DOHH2 (cell line): ENCODE measurements at regions not wholly inside any gene's neighbourhood (a gene's known extent, or its start where the extent isn't known, plus 50 kb on each side); places are given as distances from the start of the nearest gene placed in this dataset.
"Not testable (repeated sequence)": the region's sequence is repeated elsewhere in the genome, so short reads cannot be mapped to it uniquely, and the experiment has no call there.

Experiments
- H3F3A ChIP-seq: fragments of 200-600 bp; sonication (generic), shearing (Covaris generic); 2 replicates; pipeline ENCODE4 v1.6.0; 2016; ENCODE audit warnings: antibody characterized with exemption, mild to moderate bottlenecking; ENCODE audit not compliant: control insufficient read depth, insufficient read depth
- H3K27ac ChIP-seq: fragments of 200-600 bp; sonication (generic); 2 replicates; pipeline ENCODE4 v1.5.1; 2014; ENCODE audit warnings: low read depth, mild to moderate bottlenecking, low read length, moderate library complexity
- H3K27me3 ChIP-seq: fragments of 200-600 bp; sonication (generic); 2 replicates; pipeline ENCODE4 v1.6.1; 2014; ENCODE audit warnings: mild to moderate bottlenecking, low read length, mixed read lengths; ENCODE audit not compliant: control insufficient read depth
- H3K36me3 ChIP-seq: fragments of 200-600 bp; sonication (generic); 2 replicates; pipeline ENCODE4 v1.6.1; 2014; ENCODE audit warnings: mild to moderate bottlenecking, low read length, moderate library complexity, mixed read lengths; ENCODE audit not compliant: control insufficient read depth
- H3K4me1 ChIP-seq: fragments of 200-600 bp; sonication (generic); 2 replicates; pipeline ENCODE4 v1.6.1; 2014; ENCODE audit warnings: mild to moderate bottlenecking, low read length, mixed read lengths; ENCODE audit not compliant: control insufficient read depth
- H3K4me2 ChIP-seq: fragments of 200-600 bp; sonication (generic); 2 replicates; pipeline ENCODE4 v1.6.0; 2014; ENCODE audit warnings: mild to moderate bottlenecking, low read length, moderate library complexity
- H3K4me3 ChIP-seq: fragments of 200-600 bp; sonication (generic); 2 replicates; pipeline ENCODE4 v1.5.1; 2014; ENCODE audit warnings: mild to moderate bottlenecking, low read length, mixed read lengths
- H3K79me2 ChIP-seq: fragments of 200-600 bp; sonication (generic); 2 replicates; pipeline ENCODE4 v1.6.1; 2014; ENCODE audit warnings: mild to moderate bottlenecking, low read length, mixed read lengths; ENCODE audit not compliant: control insufficient read depth
- H3K9me2 ChIP-seq: fragments of 200-600 bp; sonication (generic); replicated peaks from 2 replicates; pipeline ENCODE4 v1.6.1; 2014; ENCODE audit warnings: mild to moderate bottlenecking, low read length, mixed read lengths; ENCODE audit not compliant: control insufficient read depth
- H3K9me3 ChIP-seq: fragments of 200-600 bp; sonication (generic); 2 replicates; pipeline ENCODE4 v1.6.1; 2014; ENCODE audit warnings: antibody characterized with exemption, low read length, mixed read lengths; ENCODE audit not compliant: control insufficient read depth, insufficient read depth
- H4K20me1 ChIP-seq: fragments of 200-600 bp; sonication (generic); 2 replicates; pipeline ENCODE4 v1.6.0; 2014; ENCODE audit warnings: low read depth, mild to moderate bottlenecking, antibody characterized with exemption, low read length, moderate library complexity; ENCODE audit not compliant: control insufficient read depth, insufficient read depth
- EZH2phosphoT487 ChIP-seq: fragments of 200-600 bp; sonication (generic); IDR thresholded peaks from 2 replicates; pipeline ENCODE4 v1.6.1; 2017; ENCODE audit warnings: borderline replicate concordance, mild to moderate bottlenecking, antibody characterized with exemption, low read length, moderate library complexity, mixed read lengths
- TF ChIP-seq, protein P1 (sequence below): fragments of 200-600 bp; sonication (generic); IDR thresholded peaks from one replicate; pipeline ENCODE4 v1.5.1; 2014; ENCODE audit warnings: antibody characterized with exemption, mild to moderate bottlenecking, low read depth, low read length; ENCODE audit not compliant: poor library complexity, severe bottlenecking

DNA sequence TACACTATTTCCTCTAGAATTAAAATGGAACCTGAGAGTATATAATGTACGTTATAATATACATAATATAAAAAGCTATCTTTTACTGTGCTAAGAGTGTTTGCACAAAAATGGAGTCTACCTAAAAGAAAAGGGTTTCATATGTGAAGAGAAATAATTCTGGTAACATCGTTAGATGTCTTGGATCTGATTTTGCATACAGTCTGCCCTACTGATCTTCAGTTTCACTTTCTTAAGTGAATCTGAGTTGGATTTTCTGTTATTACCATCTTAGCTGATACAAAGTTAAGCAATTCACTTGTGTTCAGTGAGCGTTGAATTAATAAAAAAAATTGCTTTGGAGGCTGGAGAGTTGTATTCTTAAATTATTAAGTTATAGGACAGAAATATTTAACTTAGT lies 502.1 kb upstream of the TMEFF2 start:
- Histone ChIP-seq H3K79me2 (no peaks in the 10 kb centered on the region), H3F3A (no peaks in the 10 kb centered on the region), H3K9me2 (no peaks in the 10 kb centered on the region), H3K36me3 (no peaks in the 10 kb centered on the region), H3K9me3 (no peaks in the 10 kb centered on the region), H3K4me2 (no peak overlapping the region), H4K20me1 (no peaks in the 10 kb centered on the region), H3K4me1 (no peaks in the 10 kb centered on the region), H3K27me3 (no peaks in the 10 kb centered on the region), H3K27ac (no peak overlapping the region), H3K4me3 (no peak overlapping the region)
- no peak for TF ChIP-seq EZH2phosphoT487
- TF ChIP-seq, protein P1, sequence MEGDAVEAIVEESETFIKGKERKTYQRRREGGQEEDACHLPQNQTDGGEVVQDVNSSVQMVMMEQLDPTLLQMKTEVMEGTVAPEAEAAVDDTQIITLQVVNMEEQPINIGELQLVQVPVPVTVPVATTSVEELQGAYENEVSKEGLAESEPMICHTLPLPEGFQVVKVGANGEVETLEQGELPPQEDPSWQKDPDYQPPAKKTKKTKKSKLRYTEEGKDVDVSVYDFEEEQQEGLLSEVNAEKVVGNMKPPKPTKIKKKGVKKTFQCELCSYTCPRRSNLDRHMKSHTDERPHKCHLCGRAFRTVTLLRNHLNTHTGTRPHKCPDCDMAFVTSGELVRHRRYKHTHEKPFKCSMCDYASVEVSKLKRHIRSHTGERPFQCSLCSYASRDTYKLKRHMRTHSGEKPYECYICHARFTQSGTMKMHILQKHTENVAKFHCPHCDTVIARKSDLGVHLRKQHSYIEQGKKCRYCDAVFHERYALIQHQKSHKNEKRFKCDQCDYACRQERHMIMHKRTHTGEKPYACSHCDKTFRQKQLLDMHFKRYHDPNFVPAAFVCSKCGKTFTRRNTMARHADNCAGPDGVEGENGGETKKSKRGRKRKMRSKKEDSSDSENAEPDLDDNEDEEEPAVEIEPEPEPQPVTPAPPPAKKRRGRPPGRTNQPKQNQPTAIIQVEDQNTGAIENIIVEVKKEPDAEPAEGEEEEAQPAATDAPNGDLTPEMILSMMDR, result no peak

DNA sequence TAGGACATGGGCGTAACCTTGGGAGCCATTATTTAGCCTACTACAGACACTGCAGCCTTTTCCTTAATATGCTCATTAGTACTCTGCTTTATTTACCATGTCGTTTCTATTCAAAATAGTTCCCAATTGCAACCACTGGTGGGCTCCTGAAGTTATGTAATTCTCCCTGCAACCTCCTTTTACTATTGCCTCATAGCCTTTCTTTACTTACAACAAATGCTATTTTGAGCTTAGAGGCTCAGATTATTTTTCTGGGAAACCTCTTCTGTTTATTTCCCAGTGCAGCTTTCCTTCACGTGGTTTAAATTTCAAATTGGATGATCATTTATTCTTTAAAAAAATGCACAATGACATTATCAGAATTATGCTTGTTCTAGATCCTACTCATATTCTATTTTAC lies 492.3 kb upstream of the TMEFF2 start:
- no peak overlapping the region for H3K4me3 ChIP-seq

DNA sequence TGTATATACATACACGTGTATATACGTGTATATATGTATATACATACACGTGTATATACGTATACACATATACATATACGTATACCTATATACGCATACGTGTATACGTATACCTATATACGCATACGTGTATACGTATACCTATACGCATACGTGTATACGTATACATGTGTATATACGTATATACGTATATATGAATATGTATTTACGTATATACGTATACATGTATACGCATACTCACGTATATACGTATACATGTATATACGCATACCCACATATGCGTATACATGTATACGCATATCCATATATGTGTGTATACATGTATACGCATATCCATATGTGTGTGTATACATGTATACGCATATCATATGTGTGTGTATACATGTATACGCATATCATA lies 487.8 kb upstream of the TMEFF2 start:
- H3K9me3 ChIP-seq, H3K4me1 ChIP-seq, H3K79me2 ChIP-seq, H3F3A ChIP-seq, H3K9me2 ChIP-seq, H3K27me3 ChIP-seq, H3K4me2 ChIP-seq, H4K20me1 ChIP-seq, H3K4me3 ChIP-seq, H3K36me3 ChIP-seq, H3K27ac ChIP-seq: not testable (repeated sequence)

More for the DNA sequence above, 492.3 kb upstream of the TMEFF2 start:
- Histone ChIP-seq H3F3A (no peaks in the 10 kb centered on the region), H3K36me3 (no peaks in the 10 kb centered on the region), H3K27me3 (no peaks in the 10 kb centered on the region), H3K4me2 (no peak overlapping the region), H3K27ac (no peak overlapping the region), H3K4me1 (no peaks in the 10 kb centered on the region), H3K9me3 (no peaks in the 10 kb centered on the region), H3K79me2 (no peaks in the 10 kb centered on the region), H4K20me1 (no peaks in the 10 kb centered on the region), H3K9me2 (no peaks in the 10 kb centered on the region)
- no peak for TF ChIP-seq EZH2phosphoT487
- TF ChIP-seq, protein P1, result no peak

DNA sequence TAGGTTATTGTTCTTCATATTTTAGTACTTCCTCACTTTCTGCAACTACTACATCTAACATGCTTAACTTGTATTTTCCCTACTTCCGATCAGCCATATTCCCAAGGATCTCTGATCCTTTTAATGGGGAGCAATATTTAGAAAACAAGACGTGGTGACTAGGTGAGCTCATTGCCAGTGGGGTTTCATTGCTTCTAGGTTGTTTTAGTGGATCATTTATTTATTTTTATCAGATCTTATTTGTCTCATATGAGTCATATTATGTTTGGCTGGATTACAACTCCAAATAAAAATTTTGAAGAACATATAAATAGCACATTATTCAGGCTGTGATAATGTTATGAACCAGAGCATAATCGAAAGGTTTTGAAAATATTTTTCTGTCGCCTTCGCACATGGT lies 480.9 kb upstream of the TMEFF2 start:
- no peaks in the 10 kb centered on the region for H3F3A ChIP-seq
- H3K4me2 ChIP-seq, result no peak overlapping the region
- TF ChIP-seq EZH2phosphoT487, result no peak
- TF ChIP-seq, protein P1, result no peak
- H3K27me3 ChIP-seq, result no peaks in the 10 kb centered on the region
- no peaks in the 10 kb centered on the region for H3K9me2 ChIP-seq
- no peaks in the 10 kb centered on the region for H3K9me3 ChIP-seq
- no peaks in the 10 kb centered on the region for H3K79me2 ChIP-seq
- no peaks in the 10 kb centered on the region for H4K20me1 ChIP-seq
- no peaks in the 10 kb centered on the region for H3K36me3 ChIP-seq
- H3K4me3 ChIP-seq, result no peak overlapping the region
- H3K4me1 ChIP-seq, result no peaks in the 10 kb centered on the region
- no peak overlapping the region for H3K27ac ChIP-seq
